Keratinocyte (primary cell): ENCODE measurements at regions not wholly inside any gene's neighbourhood (a gene's known extent, or its start where the extent isn't known, plus 50 kb on each side); places are given as distances from the start of the nearest gene placed in this dataset.

Experiments
- CTCF ChIP-seq, 3 experiments: IDR thresholded peaks in 1 of 3; conservative IDR thresholded peaks in 1 of 3; optimal IDR thresholded peaks in 1 of 3; 2 replicates in 2 of 3; 3 replicates in 1 of 3; pipeline versions ENCODE3 to v1.5.1; 2011; ENCODE audit warnings: low read length in 3 of 3, mild to moderate bottlenecking in 3 of 3, moderate library complexity in 2 of 3, control low read depth in 1 of 3, inconsistent platforms in 1 of 3; ENCODE audit not compliant: insufficient read depth in 2 of 3; ENCODE audit errors: extremely low read depth in 1 of 3
- EZH2 ChIP-seq: IDR thresholded peaks from one replicate; pipeline ENCODE4 v1.6.1; 2012; ENCODE audit warnings: inconsistent platforms, mild to moderate bottlenecking, low read length, moderate library complexity

- no peak for TF ChIP-seq CTCF (optimal IDR thresholded peaks at IDR 0.05 in 1 of 3, IDR thresholded peaks at IDR 0.05 in 1 of 3, conservative IDR thresholded peaks at IDR 0.05 in 1 of 3; ENCODE audit: extremely low read depth in 1 of 3, insufficient read depth in 2 of 3, low read length in 3 of 3)
- no peak for TF ChIP-seq EZH2
These were observed 365.3 kb upstream of the ADGRL4 start for GRCh38 chr1:79371802-79372201.
